ENCODE measurements at regions not wholly inside any gene's neighbourhood (a gene's known extent, or its start where the extent isn't known, plus 50 kb on each side); places are given as distances from the start of the nearest gene placed in this dataset.
"Not testable (repeated sequence)": the region's sequence is repeated elsewhere in the genome, so short reads cannot be mapped to it uniquely, and the experiment has no call there.

DNA sequence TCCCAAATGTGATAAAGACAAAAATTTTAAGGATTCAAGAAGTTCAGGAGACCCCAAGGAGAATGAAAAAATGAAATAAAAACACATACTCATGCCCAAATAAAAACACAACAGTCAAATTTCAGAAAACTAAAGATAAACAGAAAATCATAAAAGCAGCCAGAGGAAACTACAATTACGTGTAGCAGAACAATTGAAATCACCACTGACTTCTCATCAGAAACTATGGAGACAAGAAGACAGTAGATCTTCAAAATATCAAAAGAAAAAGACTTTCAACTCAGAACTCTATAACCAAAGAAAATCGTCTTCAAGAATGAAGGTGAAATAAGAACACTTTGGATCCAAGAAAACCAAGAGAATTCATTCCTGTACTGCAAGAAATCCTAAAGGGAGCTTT is 54.9 kb downstream of the DIO3 start:
- no peak for DNase-seq (ENCODE audit: low read depth in 2 of 2)

DNA sequence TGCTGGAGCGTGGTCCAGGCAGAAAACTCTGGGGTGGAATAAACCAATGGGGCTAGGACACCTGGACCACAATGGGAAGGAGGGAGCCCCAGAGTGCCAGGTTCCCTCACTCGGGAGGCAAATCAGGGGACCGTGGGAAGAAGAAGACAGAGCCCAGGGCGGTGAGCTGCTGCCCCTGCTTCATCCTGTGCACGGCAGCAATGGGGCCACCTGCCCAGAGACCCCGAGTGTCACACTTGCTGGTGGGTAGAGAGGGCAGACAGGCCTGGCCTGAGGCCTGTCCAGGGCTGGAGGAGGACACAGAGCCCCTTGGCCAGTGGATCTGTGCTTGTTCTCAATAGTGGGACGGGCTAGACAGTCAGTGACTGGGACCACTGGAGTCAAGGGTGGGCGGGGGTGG is 58.2 kb downstream of the DIO3 start:
- DNase-seq (ENCODE audit: low read depth in 2 of 2) = no peak

DNA sequence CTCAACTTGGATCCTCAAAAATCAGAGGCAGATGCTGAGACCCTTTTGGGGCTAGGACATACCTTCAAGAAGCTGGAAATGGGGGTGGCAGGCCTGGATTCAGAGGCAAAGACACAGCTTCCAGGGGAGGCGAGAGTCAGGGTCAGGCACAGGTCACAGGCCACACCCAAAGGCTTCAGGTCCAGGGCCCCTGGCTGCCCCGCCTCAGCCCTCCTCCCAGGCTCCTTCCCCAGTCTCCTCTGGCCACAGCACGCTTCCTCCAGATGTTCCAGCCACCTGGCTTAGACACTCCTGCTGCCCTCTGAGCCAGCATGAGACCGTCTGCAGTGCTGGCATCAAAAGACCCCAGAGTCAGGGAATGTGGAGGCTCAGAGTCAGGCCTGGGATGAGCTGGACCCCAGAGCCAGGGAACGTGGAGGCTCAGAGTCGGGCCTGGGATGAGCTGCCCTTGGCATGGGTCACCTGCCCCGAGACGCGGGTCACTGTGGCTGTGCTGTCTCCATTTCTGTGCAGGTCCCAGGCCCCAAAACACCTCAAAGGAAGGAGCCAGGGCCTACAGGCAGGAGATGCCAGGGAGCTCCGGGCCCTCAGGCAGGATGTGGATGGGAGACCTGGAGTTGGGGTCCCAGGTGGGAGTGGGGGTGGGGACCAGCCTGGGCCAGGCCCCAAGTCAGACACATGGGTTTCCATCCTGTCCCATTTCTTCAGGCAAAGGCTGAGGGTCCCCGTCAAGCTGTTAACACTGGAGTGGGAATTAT is 58.9 kb downstream of the DIO3 start:
- no peak for DNase-seq (ENCODE audit: low read depth in 2 of 2)

DNA sequence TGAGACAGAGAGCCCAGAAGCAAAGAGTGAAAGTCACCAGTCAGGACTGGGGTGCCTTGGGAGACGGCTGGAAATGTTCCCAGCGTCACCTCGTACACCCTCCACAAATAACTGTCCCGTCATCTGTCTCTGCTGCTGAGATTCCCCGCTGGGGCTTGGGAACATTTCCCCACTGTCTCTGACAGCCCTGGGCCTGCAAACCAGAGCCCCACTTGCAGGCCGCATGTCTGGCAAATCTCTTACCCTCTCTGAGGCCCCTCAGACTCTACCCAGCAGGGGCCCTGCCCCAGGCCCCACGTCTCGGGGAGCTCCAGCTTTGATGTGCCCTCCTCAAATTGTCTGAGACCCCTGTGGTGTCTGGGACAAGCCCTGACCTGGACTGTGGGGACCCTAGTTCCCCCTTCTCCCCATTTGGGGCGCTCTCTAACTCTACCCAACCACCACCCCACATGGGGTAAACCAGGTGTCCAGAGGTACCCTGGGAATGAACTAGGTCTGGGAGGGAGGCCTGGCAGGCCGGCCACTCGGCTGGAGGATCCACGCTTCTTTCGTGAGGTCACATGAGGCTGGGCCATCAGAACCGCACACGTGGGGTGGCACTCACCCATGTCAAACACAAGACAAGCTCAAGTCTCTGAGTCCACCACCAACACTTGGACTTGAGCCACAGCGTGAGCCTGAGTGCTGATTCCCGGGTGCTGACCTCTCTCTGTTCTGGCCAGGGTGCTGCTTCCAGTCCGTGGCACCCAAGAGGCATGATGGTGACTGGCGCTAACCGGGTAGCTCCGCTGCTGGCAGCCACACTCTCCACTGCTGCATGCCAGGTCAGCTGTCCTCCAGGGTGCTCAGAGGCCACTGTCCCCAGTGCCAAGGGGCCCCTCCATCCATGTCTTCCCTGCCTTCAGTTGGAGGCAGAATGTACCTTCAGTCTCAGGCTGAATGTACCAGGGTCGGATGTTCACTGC is 59.8 kb downstream of the DIO3 start:
- no peak for DNase-seq (ENCODE audit: low read depth in 2 of 2)

DNA sequence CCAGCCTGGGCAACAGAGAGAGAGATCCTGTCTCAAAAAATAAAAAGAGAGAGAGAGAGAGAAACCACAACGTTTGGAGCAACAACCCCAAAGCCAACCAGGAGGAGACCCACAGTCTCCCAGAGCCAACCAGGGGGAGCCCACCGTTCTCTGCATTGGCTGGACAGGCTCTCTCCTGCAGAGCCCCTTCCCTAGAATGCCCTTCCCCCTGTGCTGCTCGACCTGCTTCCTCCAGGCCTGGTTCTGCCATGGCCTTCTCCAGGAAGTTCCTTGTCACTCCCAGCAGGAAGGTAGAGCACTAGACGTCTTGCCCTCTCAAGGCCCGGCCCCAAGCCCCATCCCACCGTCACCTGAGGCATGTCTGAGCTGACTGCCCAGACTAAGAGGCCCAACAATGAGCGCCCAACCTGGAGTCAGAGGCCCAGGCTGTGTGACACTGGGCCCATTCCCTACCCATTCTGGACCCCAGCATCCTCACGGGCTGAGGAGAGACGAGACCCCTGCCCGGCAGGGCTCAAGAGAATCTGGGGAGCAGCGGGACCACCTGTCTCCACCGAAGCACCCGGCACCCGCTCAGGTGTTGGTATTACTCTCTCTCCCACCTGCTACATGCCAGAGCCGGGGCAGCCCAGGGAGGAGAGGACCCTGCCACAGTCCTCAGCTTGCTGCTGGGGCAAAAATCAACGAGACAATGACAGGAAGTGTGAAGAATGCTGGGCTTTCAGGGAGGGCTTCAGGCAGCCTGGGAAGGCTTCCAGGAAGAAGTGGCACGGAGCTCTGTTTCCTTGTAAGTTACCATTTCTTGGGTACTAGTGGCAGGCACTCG is 61.2 kb downstream of the DIO3 start:
- no peak for DNase-seq (ENCODE audit: low read depth in 2 of 2)

DNA sequence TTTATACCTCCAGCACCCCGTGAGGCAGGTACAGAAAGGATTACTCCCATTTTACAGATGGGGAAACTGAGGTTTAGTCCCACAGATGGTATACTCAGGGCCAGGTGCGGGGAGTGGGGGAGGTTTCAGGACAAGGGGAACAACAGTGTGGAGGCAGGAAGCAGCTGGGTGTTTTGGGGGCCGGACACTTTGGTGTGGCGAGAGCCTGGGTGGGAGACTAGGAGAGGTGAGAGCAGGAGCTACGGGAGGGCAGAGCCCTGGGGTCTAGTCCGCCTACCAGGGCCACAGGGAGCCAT is 61.7 kb downstream of the DIO3 start:
- DNase-seq (ENCODE audit: low read depth in 2 of 2) = no peak

DNA sequence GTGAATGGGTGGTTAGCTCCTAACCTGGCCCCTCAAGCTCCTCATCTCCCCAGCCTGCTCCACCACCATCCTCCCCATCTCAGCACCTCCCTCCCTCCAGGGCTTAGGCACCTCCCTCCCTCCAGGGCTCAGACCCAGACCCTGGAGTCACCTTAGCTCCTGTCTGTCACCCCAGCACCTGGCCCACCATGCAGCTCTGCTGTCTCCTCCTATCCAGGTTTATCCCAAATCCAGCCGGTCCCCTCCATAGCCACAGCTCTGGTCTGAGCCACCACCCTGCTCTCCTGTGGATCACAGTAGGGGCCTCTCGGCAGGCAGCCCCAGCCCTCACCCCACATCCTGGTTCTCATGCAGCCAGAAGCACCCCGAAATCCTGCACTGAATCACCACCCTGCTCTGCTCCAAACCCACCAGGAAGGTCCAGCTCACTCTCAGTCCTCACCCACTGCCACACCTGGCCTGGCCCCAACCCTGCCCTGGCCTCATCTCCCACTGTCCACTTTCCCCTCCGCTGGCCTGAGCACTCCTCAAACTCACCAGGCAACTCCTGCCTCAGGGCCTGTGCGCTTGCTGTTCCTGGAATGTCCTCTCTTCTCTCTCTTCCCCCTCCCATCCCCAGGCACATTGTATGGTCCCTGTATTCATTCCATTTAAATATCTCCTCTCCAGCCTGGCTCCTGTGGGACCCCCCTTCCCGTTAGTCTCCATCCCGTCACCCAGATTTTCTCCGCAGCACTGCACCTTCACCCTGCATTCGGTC is 62.6 kb downstream of the DIO3 start:
- no peak for DNase-seq (ENCODE audit: low read depth in 2 of 2)

DNA sequence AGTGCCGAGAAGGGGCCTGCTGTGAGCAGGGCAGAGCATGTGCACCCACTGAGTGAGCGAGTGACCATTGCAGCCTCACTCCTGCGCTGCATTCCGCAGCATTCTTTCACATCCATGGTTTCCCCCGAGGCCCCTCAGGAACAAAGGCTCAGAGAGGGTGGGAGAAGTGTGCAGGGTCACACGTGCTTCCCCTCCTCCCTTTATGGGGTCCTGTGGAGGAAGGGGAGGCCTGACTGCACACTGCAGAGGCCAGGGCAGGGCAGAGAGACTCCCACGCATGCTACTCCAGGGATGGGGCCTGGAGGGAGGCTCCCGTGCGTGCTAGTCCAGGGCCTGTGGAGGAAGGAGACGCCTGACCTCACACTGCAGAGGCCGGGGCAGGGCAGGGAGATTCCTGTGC is 63.2 kb downstream of the DIO3 start:
- no peak for DNase-seq (ENCODE audit: low read depth in 2 of 2)

DNA sequence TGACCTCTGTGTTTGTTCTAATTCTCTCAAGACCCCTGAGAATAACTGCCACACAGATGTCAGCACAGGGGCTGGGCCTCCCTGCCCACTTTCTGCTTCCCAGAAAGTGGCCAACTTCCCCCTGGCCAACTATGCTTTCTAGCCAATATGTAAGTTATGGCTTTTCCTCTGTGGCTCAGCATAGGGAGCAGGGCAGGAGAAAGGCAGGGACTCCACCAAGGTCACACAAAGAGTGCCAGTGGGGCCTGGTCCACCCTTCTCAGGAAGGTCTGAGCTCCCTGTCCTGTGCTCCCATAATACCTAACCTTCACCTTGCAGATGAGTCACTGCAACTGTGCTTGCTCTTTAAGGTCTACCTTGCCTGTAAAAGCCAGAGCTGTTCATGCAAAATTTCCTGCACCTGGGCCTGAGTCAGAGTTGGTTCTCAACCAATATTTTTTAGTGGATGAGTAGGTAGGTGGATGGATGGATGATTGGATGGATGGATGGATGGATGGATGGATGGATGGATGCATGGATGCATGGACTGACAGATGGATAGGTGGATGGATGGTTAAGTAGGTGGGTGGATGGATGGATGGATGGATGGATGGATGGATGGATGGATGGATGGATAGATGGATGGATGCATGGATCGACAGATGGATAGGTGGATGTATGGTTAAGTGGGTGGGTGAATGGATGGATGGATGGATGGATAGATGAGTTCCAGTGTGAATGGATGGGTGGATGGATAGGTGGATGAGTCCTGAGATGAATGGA is 64.2 kb downstream of the DIO3 start:
- no peak for DNase-seq (ENCODE audit: low read depth in 2 of 2)

DNA sequence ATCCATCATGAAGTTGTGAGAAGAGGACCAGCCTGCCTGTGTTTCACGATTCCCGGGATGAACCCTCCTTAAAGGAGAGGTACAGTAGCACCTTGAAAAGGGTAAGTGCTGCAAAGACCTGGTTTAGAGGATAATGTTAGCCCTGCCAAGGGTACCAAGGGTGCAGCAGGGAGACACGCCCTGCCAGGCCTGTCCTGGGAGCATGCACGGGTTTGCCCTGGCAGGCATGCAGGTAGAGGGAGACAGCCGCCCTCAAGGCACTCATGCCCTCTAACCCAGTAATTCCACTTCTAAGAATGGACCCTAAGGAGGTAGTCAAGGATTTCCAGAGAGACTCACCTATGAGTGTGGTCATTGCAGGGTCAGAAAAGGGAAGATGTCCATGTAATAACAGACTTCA is 65.0 kb downstream of the DIO3 start:
- no peak for DNase-seq (ENCODE audit: low read depth in 2 of 2)

DNA sequence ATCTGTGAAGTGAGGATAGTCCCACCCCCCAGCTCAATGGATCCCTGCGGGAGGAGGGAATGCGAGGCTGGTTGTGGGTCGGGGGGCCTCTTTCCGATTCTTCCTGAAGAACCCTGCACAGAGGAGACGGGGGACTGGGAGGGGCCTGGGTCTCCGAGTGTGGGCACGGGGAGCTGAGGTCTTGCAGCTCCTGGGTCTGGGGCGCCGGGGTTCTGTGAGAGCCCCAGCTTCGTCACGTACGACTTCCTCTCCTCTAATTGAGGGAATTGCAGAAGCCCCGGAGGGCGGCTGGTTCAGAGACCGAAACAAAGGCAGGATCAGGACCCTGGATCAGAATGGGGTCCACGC is 66.6 kb downstream of the DIO3 start:
- DNase-seq (ENCODE audit: low read depth in 2 of 2) = no peak

DNA sequence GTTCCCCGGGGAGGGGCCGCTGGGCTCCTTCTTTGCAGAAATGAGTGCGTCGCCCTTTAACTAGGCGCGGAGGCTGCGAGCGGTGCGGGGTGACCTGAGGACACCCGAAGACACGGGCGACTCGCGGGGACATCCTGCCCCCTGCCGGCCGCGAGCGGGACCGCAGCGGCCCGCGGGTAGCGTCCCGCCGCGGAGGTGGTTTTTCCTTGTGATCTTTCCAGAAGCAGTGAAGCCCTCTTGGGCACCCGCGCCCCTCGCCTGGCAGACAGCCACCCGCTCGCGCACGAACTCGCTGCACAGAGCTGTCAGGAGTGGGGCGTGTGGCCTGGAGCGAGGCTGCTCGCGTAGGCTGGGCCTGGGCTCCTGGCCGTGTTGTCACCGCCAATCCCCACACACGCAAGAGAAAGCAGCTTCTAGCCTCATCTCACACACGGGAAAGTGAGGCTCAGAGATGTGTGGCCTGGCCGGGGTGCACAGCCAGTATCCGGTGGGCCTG is 67.2 kb downstream of the DIO3 start:
- peak; percentile 19 to 62 for DNase-seq (ENCODE audit: low read depth in 2 of 2)

DNA sequence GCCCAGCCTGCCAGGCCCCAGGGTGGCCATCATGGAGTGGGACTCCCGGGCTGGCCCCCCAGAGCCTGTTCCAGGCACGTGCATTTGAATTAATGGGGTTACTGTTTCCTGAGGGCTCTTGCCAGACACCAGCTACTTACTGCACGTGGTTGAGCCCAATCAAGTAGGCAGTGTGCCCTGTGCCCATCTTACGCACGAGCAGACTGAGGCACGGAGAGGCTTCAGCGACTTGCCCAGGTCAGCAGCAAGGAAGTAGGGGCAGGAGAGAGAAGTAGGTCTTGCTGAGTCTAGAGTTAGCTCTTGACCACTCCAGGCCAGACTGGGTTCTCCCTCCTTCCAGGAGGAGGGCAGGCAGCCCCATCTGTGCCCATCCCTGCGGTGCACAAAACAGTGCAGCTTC is 67.7 kb downstream of the DIO3 start:
- DNase-seq (ENCODE audit: low read depth in 2 of 2) = no peak

DNA sequence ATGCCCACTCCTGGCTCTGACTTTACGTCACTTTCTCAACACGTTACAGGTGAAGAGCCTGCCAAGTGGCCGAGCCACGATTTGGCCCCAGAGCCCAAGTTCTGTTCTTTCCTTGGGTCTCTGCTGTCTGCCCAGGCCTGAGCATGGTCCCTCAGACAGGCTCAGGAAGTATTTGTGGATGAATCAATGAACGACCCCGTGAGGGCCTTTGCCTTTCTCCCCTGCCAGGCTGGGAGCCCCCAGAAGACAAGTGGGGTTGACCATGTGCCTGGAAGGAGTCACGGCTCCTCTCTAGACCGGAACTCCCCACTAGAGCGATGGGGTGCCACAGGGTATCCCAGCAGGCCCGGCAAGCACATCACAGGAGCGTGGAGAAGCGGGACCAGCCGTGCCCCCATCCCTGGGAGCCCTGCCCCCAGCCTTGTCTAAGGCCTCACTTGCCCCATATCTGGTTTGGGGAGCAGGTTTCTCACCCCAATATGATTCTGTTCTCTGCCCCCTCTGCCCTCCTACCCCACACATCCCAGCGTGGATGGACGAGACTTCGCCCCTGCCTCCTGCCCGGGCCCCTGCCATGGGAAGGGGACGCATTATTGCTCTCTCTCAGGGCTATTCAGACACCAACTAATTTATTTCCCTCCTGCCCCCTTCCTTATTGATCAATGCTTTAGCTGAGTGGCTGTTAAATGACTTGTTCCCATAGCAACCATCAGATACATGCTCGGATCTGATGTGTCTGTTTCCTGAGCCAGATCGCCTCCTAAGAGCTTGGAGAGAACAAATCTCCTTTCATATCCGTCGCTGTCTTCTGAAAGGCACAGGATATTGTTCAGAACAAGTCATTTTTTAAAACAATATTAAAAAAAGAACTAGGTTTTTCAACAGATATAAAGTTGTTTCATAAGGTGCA is 69.0 kb downstream of the DIO3 start:
- DNase-seq (ENCODE audit: low read depth in 2 of 2) = no peak

DNA sequence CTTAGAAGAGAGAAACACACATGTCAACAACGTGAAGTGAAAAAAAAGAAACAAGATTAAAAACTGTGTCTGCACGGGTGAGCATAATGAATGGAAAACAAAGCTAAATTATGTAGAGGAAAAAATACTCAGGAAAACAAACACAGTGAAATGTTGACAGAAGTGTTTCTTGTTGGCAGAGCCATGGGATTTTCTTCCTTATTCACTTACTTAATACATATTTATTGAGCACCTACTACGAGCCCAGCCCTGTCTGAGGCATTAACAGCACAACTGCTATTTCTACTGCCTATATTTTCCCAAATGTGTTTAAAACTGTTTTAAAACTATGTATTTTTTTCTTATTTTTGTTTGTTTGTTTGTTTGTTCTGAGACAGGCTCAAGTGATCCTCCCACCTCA is 69.9 kb downstream of the DIO3 start:
- no peak for DNase-seq (ENCODE audit: low read depth in 2 of 2)

DNA sequence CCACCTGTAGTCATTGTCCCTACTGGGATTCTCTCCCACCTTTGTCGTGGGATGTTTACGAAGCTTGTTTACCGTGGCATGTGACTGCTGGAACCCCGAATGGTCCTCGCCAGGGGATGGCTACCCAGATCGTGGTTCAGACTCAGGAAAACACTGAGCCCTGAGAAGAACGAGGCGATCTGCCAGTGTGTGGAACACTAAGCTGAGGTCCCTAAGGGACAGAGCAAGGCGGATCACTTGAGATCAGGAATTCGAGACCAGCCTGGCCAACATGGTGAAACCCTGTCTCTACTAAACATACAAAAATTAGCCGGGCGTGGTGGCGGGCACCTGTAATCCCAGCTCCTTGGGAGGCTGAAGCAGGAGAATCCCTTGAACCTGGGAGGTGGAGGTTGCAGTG is 70.7 kb downstream of the DIO3 start:
- DNase-seq (ENCODE audit: low read depth in 2 of 2) = not testable (repeated sequence)

DNA sequence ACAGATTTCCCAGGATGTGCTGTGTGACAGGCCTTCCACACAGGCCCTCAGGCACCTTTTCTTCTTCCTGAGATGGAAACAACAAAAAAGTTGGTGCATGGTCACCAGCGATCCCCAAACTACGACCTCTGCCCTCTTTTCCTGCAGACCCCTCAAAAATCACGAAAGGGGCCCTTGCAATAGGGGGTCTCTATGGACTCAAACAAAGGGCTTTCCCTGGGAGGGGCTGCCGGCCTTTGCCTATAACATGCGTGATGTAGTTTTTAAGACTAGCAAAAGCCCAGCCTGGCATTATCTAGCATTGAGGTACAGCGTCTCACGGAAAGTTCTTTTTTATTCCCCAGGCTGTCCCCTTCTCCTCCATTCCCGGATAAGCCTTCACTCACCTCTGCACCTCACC is 71.2 kb downstream of the DIO3 start:
- DNase-seq (ENCODE audit: low read depth in 2 of 2) = no peak

DNA sequence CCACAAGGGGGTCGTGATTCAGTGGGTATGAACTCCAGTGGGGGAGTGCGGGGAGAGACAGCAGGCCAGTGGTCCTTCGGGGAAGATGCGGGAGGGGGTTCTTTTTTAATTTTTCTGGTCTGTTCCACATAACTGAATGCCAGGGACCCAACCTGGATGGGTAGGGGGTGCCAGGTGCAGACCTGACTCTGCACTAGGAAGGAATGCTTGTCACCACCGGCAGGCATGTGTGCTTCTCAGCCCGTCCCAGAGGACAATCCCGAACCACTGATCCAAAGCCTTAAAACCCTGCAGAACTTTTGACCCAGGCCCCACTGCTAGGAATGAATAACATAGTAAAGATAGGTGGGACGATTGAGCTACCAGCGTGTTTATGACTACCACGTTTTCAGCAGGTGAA is 72.0 kb downstream of the DIO3 start:
- DNase-seq (ENCODE audit: low read depth in 2 of 2) = no peak

DNA sequence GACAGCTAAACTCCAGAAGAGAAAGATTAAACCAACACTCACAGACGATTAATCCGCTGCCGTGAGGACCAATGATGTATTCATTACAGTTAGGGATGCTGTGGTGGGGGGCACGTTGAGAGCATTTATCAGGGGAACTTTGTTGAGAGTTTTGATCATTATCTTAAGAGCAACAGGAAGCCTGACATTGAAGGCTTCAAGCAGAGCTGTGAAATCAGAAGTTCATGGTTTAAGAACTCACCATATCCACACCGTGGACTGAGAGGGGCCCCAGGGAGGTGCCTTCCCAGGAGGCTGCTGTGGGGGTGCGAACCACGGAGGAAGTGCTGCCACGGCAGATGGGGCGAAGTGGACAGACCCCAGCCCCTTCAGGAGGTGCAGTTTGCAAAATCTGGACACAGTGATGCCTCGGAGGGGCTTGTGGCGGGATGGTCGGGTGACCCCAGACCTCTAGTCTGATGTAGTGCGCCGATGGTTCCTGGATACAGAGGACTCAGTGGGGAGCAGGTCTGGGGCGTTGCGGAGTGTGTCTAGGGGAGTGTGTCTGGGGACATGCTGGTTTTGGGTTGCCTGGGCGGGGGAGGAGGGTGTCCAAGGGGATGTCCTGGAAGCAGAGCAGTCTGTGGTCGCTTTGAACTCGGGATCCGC is 73.0 kb downstream of the DIO3 start:
- DNase-seq (ENCODE audit: low read depth in 2 of 2) = no peak

All from stimulated activated CD8-positive, alpha-beta memory T cell treated with anti-CD3 and anti-CD28 coated beads, Interleukin-7, amount 100 ng/mL, for 4 hours (primary cell).